IMR-90 (cell line): ENCODE measurements at regions not wholly inside any gene's neighbourhood (a gene's known extent, or its start where the extent isn't known, plus 50 kb on each side); places are given as distances from the start of the nearest gene placed in this dataset.

Experiments
- ATAC-seq: fragments of 200-7000 bp; cut with Tn5 transposase; 2 replicates; pipeline ENCODE4 v1.9.1; 2020; ENCODE audit warnings: low read depth, mild to moderate bottlenecking, moderate library complexity
- BruUV-seq: library from RNA; stranded (reverse); fragments of 400-500 nt; replicated peaks from 2 replicates; lab custom pipeline; 2021; lab: Mats Ljungman, UMichigan
- CTCF ChIA-PET: fragments of 300-600 bp; formaldehyde crosslinking; extraction: SDS; loops from one replicate; lab custom pipeline; 2021; ENCODE audit warnings: antibody characterized with exemption; lab: Yijun Ruan, JAX
- POLR2A ChIA-PET: fragments of 300-600 bp; sonication (Branson Sonifier 250); formaldehyde crosslinking; loops from one replicate; lab custom pipeline; 2022; ENCODE audit warnings: antibody characterized with exemption; ENCODE audit not compliant: unreplicated experiment; lab: Charles Lee
- DNase-seq: peaks from one replicate; pipeline ENCODE4 v3.0.0; 2013
- H2AFZ ChIP-seq: replicated peaks from 2 replicates; pipeline ENCODE3; 2013; ENCODE audit warnings: low read length, mild to moderate bottlenecking; ENCODE audit not compliant: poor library complexity
- H2AK5ac ChIP-seq: 2 replicates; pipeline ENCODE4 v1.6.1; 2013; ENCODE audit warnings: low read depth, low read length, inconsistent platforms
- H2AK9ac ChIP-seq: replicated peaks from 2 replicates; pipeline ENCODE3; 2013; ENCODE audit warnings: mild to moderate bottlenecking, low read depth, low read length, moderate library complexity; ENCODE audit not compliant: poor library complexity
- H2BK120ac ChIP-seq: 2 replicates; pipeline ENCODE4 v1.6.1; 2013; ENCODE audit warnings: low read depth, low read length, inconsistent platforms
- H2BK15ac ChIP-seq: 3 replicates; pipeline ENCODE4 v1.6.1; 2013; ENCODE audit warnings: low read depth, low read length, inconsistent platforms
- H2BK20ac ChIP-seq: 2 replicates; pipeline ENCODE4 v1.6.1; 2013; ENCODE audit warnings: low read depth, mild to moderate bottlenecking, inconsistent platforms, low read length, moderate library complexity
- H2BK5ac ChIP-seq: 2 replicates; pipeline ENCODE4 v1.6.1; 2013; ENCODE audit warnings: mild to moderate bottlenecking, low read depth, low read length, inconsistent platforms; ENCODE audit not compliant: poor library complexity, severe bottlenecking
- H3K14ac ChIP-seq: replicated peaks from 2 replicates; pipeline ENCODE4 v1.6.1; 2013; ENCODE audit warnings: low read depth, low read length, inconsistent platforms
- H3K18ac ChIP-seq: 2 replicates; pipeline ENCODE4 v1.6.1; 2013; ENCODE audit warnings: low read depth, low read length, control low read depth
- H3K23ac ChIP-seq: 2 replicates; pipeline ENCODE4 v1.6.1; 2013; ENCODE audit warnings: low read depth, low read length, inconsistent platforms
- H3K27ac ChIP-seq: 2 replicates; pipeline ENCODE4 v1.5.1; 2013; ENCODE audit warnings: mild to moderate bottlenecking, control low read depth, low read length; ENCODE audit not compliant: insufficient read depth
- H3K27me3 ChIP-seq: 2 replicates; pipeline ENCODE4 v1.6.1; 2013; ENCODE audit warnings: low read length; ENCODE audit not compliant: control insufficient read depth, insufficient read depth
- H3K36me3 ChIP-seq: 2 replicates; pipeline ENCODE4 v1.6.1; 2013; ENCODE audit warnings: low read length, mixed read lengths; ENCODE audit not compliant: control insufficient read depth, insufficient read depth
- H3K4ac ChIP-seq: 2 replicates; pipeline ENCODE4 v1.6.1; 2013; ENCODE audit warnings: low read depth, low read length, inconsistent platforms
- H3K4me1 ChIP-seq: 2 replicates; pipeline ENCODE4 v1.6.1; 2013; ENCODE audit warnings: low read length, mixed read lengths; ENCODE audit not compliant: control insufficient read depth, insufficient read depth
- H3K4me2 ChIP-seq: 2 replicates; pipeline ENCODE4 v1.6.1; 2013; ENCODE audit warnings: low read depth, mild to moderate bottlenecking, control low read depth, low read length, moderate library complexity
- H3K4me3 ChIP-seq: 2 replicates; pipeline ENCODE4 v1.5.1; 2013; ENCODE audit warnings: low read depth, mild to moderate bottlenecking, control low read depth, low read length, moderate library complexity; ENCODE audit not compliant: insufficient read depth
- H3K56ac ChIP-seq: 2 replicates; pipeline ENCODE4 v1.6.1; 2013; ENCODE audit warnings: low read length, inconsistent platforms; ENCODE audit not compliant: insufficient read depth; ENCODE audit errors: extremely low read depth
- H3K79me1 ChIP-seq, 2 experiments: 2 replicates each; pipeline ENCODE4 v1.6.1; 2013; ENCODE audit warnings: low read length in 2 of 2, inconsistent platforms in 1 of 2, low read depth in 1 of 2
- H3K9ac ChIP-seq: 2 replicates; pipeline ENCODE4 v1.6.1; 2013; ENCODE audit warnings: low read depth, low read length, control low read depth
- H3K9me1 ChIP-seq: 2 replicates; pipeline ENCODE4 v1.6.1; 2013; ENCODE audit warnings: low read length, inconsistent platforms; ENCODE audit not compliant: insufficient read depth
- H3K9me3 ChIP-seq: 2 replicates; pipeline ENCODE4 v1.6.1; 2013; ENCODE audit warnings: low read length; ENCODE audit not compliant: control insufficient read depth, insufficient read depth
- H4K20me1 ChIP-seq: 2 replicates; pipeline ENCODE4 v1.6.1; 2013; ENCODE audit warnings: low read length, inconsistent platforms; ENCODE audit not compliant: insufficient read depth
- H4K5ac ChIP-seq: 2 replicates; pipeline ENCODE4 v1.6.1; 2013; ENCODE audit warnings: mild to moderate bottlenecking, low read depth, low read length, control low read depth
- H4K8ac ChIP-seq, 2 experiments: 2 replicates each; pipeline ENCODE4 v1.6.1; 2013; ENCODE audit warnings: low read depth in 2 of 2, low read length in 2 of 2, control low read depth in 1 of 2, inconsistent platforms in 1 of 2
- H4K91ac ChIP-seq: 2 replicates; pipeline ENCODE4 v1.6.1; 2013; ENCODE audit warnings: low read depth, low read length, inconsistent platforms; ENCODE audit not compliant: insufficient read depth
- BHLHE40 ChIP-seq: fragments of 150-350 bp; IDR thresholded peaks from 2 replicates; pipeline ENCODE4 v1.6.1; 2016; ENCODE audit warnings: mild to moderate bottlenecking, low read depth, low read length
- CEBPB ChIP-seq: IDR thresholded peaks from 2 replicates; pipeline ENCODE4 v1.6.1; 2012; ENCODE audit warnings: low read depth, low read length, improper control_type of control experiment
- CHD1 ChIP-seq: IDR thresholded peaks from 2 replicates; pipeline ENCODE4 v1.6.1; 2012; ENCODE audit warnings: low read depth, low read length, improper control_type of control experiment
- FOS ChIP-seq: fragments of 150-350 bp; IDR thresholded peaks from 2 replicates; pipeline ENCODE4 v1.6.1; 2016; ENCODE audit warnings: low read depth, low read length
- MXI1 ChIP-seq: IDR thresholded peaks from 2 replicates; pipeline ENCODE4 v1.6.1; 2012; ENCODE audit warnings: low read depth, mild to moderate bottlenecking, low read length, moderate library complexity, borderline replicate concordance
- POLR2A ChIP-seq: IDR thresholded peaks from 2 replicates; pipeline ENCODE4 v1.6.1; 2012; ENCODE audit warnings: mild to moderate bottlenecking, low read depth, low read length
- RAD21 ChIP-seq: IDR thresholded peaks from 2 replicates; pipeline ENCODE4 v1.6.1; 2012; ENCODE audit warnings: low read length, improper control_type of control experiment
- RCOR1 ChIP-seq: IDR thresholded peaks from 2 replicates; pipeline ENCODE4 v1.6.1; 2012; ENCODE audit warnings: mild to moderate bottlenecking, low read length, improper control_type of control experiment; ENCODE audit not compliant: insufficient replicate concordance
- RFX5 ChIP-seq: IDR thresholded peaks from 2 replicates; pipeline ENCODE4 v1.8.0; 2012; ENCODE audit warnings: low read depth, mild to moderate bottlenecking, low read length, moderate library complexity
- SMC3 ChIP-seq: fragments of 150-350 bp; IDR thresholded peaks from 2 replicates; pipeline ENCODE4 v1.6.1; 2016; ENCODE audit warnings: low read depth, mild to moderate bottlenecking, antibody characterized with exemption, low read length, moderate library complexity
- WGBS, 2 experiments: methylation state at CpG; one replicate each; pipeline versions ENCODE4 v1.1.5 to v1.1.7; 2013; ENCODE audit warnings: missing lambda C conversion rate in 2 of 2; ENCODE audit not compliant: insufficient read length in 1 of 2; ENCODE audit errors: extremely low coverage in 2 of 2; 5-methylcytosine and 5-hydroxymethylcytosine counted together
- dilution Hi-C: fragments of 300-500 bp; cut with HindIII; formaldehyde crosslinking; loops from one replicate; pipeline ENCODE4 v1.14.3; 2018; ENCODE audit warnings: low sequenced_read_pairs; ENCODE audit not compliant: unreplicated experiment
- in situ Hi-C: fragments of 300-500 bp; cut with MboI; formaldehyde crosslinking; loops from 3 replicates; pipeline ENCODE4 v1.14.3; 2019; ENCODE audit warnings: low sequenced_read_pairs, inconsistent platforms, mixed read lengths
- intact Hi-C: fragments of 100-400 bp; cut with micrococcal nuclease; formaldehyde crosslinking; loops from 2 replicates; pipeline ENCODE4 v1.10.0; 2022
- TF ChIP-seq, protein P1 (sequence below): fragments of 150-350 bp; IDR thresholded peaks from 2 replicates; pipeline ENCODE4 v1.6.1; 2017; ENCODE audit warnings: mild to moderate bottlenecking, antibody characterized with exemption, low read length, low read depth
- TF ChIP-seq, protein P2 (sequence below): conservative IDR thresholded peaks from 2 replicates; pipeline ENCODE4 v1.5.1; 2012; ENCODE audit warnings: mild to moderate bottlenecking, low read depth, low read length, improper control_type of control experiment
- TF ChIP-seq, protein P3 (sequence below): fragments of 150-350 bp; IDR thresholded peaks from 2 replicates; pipeline ENCODE4 v1.6.1; 2016; ENCODE audit warnings: low read depth, mild to moderate bottlenecking, low read length, moderate library complexity, borderline replicate concordance

DNA sequence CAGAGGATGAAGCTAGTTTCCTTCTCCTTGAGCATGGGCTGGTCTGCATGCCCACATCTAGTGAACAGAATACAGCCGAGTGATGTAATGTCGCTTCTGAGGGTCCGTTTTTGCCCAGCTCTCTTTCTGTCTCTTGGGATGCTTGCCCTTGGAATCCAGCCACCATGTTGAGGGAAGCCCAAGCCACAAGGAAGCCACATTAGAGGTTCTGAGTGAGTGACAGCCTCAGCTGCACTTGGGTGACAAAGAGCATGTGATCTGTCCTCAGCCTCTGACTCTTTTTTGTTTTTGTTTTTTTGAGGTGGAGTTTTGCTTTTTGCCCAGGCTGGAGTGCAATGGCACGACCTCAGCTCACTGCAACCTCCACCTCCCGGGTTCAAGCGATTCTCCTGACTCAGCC, 100.6 kb upstream of the SALL4 start:
- ATAC-seq = no peak
- Histone ChIP-seq H3K14ac (no peak overlapping the region), H2BK15ac (no peak overlapping the region), H3K23ac (no peak overlapping the region), H2BK120ac (no peak overlapping the region), H2AFZ (no peak overlapping the region), H3K4ac (no peak overlapping the region), H4K8ac (no peak overlapping the region), H3K56ac (no peak overlapping the region), H3K9me3 (no peaks in the 10 kb centered on the region), H2BK20ac (no peak overlapping the region), H3K9ac (no peak overlapping the region), H4K20me1 (no peaks in the 10 kb centered on the region), H3K36me3 (no peaks in the 10 kb centered on the region), H3K27ac (no peak overlapping the region), H4K5ac (no peak overlapping the region), H2AK9ac (no peak overlapping the region), H3K4me1 (no peaks in the 10 kb centered on the region), H2BK5ac (no peak overlapping the region), H3K18ac (no peak overlapping the region), H3K4me3 (no peak overlapping the region), H2AK5ac (no peak overlapping the region), H4K91ac (no peak overlapping the region), H3K4me2 (no peak overlapping the region), H3K79me1 (no peaks in the 10 kb centered on the region), H3K27me3 (no peaks in the 10 kb centered on the region), H3K9me1 (no peaks in the 10 kb centered on the region)
- dilution Hi-C loops (no loop called here), intact Hi-C loops (no loop called here), in situ Hi-C loops (no loop called here)
- no peak for TF ChIP-seq RCOR1
- no peak for TF ChIP-seq RFX5
- TF ChIP-seq, protein P1, sequence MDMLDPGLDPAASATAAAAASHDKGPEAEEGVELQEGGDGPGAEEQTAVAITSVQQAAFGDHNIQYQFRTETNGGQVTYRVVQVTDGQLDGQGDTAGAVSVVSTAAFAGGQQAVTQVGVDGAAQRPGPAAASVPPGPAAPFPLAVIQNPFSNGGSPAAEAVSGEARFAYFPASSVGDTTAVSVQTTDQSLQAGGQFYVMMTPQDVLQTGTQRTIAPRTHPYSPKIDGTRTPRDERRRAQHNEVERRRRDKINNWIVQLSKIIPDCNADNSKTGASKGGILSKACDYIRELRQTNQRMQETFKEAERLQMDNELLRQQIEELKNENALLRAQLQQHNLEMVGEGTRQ = no peak
- no peak for TF ChIP-seq BHLHE40
- no peak for TF ChIP-seq RAD21
- TF ChIP-seq FOS = no peak
- TF ChIP-seq MXI1 = no peak
- TF ChIP-seq POLR2A = no peak
- TF ChIP-seq SMC3 = no peak
- TF ChIP-seq CHD1 = no peak
- TF ChIP-seq CEBPB = no peak
- TF ChIP-seq, protein P2, sequence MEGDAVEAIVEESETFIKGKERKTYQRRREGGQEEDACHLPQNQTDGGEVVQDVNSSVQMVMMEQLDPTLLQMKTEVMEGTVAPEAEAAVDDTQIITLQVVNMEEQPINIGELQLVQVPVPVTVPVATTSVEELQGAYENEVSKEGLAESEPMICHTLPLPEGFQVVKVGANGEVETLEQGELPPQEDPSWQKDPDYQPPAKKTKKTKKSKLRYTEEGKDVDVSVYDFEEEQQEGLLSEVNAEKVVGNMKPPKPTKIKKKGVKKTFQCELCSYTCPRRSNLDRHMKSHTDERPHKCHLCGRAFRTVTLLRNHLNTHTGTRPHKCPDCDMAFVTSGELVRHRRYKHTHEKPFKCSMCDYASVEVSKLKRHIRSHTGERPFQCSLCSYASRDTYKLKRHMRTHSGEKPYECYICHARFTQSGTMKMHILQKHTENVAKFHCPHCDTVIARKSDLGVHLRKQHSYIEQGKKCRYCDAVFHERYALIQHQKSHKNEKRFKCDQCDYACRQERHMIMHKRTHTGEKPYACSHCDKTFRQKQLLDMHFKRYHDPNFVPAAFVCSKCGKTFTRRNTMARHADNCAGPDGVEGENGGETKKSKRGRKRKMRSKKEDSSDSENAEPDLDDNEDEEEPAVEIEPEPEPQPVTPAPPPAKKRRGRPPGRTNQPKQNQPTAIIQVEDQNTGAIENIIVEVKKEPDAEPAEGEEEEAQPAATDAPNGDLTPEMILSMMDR = no peak
- TF ChIP-seq, protein P3, sequence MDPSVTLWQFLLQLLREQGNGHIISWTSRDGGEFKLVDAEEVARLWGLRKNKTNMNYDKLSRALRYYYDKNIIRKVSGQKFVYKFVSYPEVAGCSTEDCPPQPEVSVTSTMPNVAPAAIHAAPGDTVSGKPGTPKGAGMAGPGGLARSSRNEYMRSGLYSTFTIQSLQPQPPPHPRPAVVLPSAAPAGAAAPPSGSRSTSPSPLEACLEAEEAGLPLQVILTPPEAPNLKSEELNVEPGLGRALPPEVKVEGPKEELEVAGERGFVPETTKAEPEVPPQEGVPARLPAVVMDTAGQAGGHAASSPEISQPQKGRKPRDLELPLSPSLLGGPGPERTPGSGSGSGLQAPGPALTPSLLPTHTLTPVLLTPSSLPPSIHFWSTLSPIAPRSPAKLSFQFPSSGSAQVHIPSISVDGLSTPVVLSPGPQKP = no peak
- 100% methylated on average over 1 of the region's 6 CpGs; no CpG with 5 or more reads in 1 of the 2 experiments for WGBS, 2 experiments
- POLR2A ChIA-PET = no interaction called here
- no peak for DNase-seq
- no TSS peak for BruUV-seq
- CTCF ChIA-PET = no interaction called here
